ENCODE measurements at regions not wholly inside any gene's neighbourhood (a gene's known extent, or its start where the extent isn't known, plus 50 kb on each side); places are given as distances from the start of the nearest gene placed in this dataset.

- Histone ChIP-seq H4K12ac (ENCODE audit: low read depth, low read length) (no peak overlapping the region), H3K9me3 (ENCODE audit: insufficient read depth, low read depth, low read length) (peaks cover 1% of the 10 kb centered on the region)
These were observed 427.0 kb downstream of the HLX start for GRCh38 chr1:221306239-221306638.

GRCh38 chr1:221308534-221309511 lies 429.6 kb downstream of the HLX start:
- no peak overlapping the region for H4K8ac ChIP-seq (ENCODE audit: low read depth, low read length)
- no CpG with 5 or more reads among the region's 10 CpGs for WGBS (ENCODE audit: extremely low coverage, insufficient coverage, insufficient read length)
- H3K27me3 ChIP-seq (ENCODE audit: insufficient read depth, low read length), result no peaks in the 10 kb centered on the region
- no peak overlapping the region for H2BK120ac ChIP-seq (ENCODE audit: insufficient read depth, low read length, poor library complexity)
- peaks cover 0 to 2% of the 10 kb centered on the region in 2 experiments for H3K4me1 ChIP-seq (ENCODE audit: control insufficient read depth in 1 of 2, insufficient read depth in 2 of 2, low read length in 2 of 2)
- H3K27ac ChIP-seq (ENCODE audit: low read depth, low read length), result no peak overlapping the region
- no peaks in the 10 kb centered on the region for H3K79me1 ChIP-seq (ENCODE audit: low read length)
- no peak overlapping the region for H3K4me3 ChIP-seq (ENCODE audit: low read depth, low read length)
- DNase-seq, result no peak
- H3K79me2 ChIP-seq (ENCODE audit: control insufficient read depth, insufficient read depth, low read length, poor library complexity), result no peaks in the 10 kb centered on the region
- no peak overlapping the region for H2AFZ ChIP-seq (ENCODE audit: insufficient read depth, low read length, poor library complexity)
- H4K12ac ChIP-seq (ENCODE audit: low read depth, low read length), result no peak overlapping the region
- no peaks in the 10 kb centered on the region for H3K36me3 ChIP-seq (ENCODE audit: control insufficient read depth in 1 of 2, insufficient read depth in 2 of 2, low read length in 2 of 2)
- H2AK5ac ChIP-seq (ENCODE audit: low read length), result no peak overlapping the region
- no peak overlapping the region for H3K23ac ChIP-seq (ENCODE audit: low read length)
- peaks cover 1% of the 10 kb centered on the region for H3K9me3 ChIP-seq (ENCODE audit: insufficient read depth, low read depth, low read length)
- no peak overlapping the region for H2BK12ac ChIP-seq (ENCODE audit: low read length)
- H3K9ac ChIP-seq (ENCODE audit: low read length), result no peak overlapping the region
- H3K4ac ChIP-seq (ENCODE audit: low read depth, low read length), result no peak overlapping the region
- H3K4me2 ChIP-seq (ENCODE audit: low read length), result no peak overlapping the region
- H3K18ac ChIP-seq (ENCODE audit: low read length), result no peak overlapping the region
- H3K14ac ChIP-seq (ENCODE audit: low read length), result no peak overlapping the region
- no peak overlapping the region for H4K91ac ChIP-seq (ENCODE audit: low read depth, low read length)
- H2BK5ac ChIP-seq (ENCODE audit: low read depth, low read length, poor library complexity), result no peak overlapping the region

More at GRCh38 chr1:221306239-221306638, 427.0 kb downstream of the HLX start:
- Histone ChIP-seq H3K27ac (ENCODE audit: low read depth, low read length) (no peak overlapping the region), H3K23ac (ENCODE audit: low read length) (no peak overlapping the region), H3K27me3 (ENCODE audit: insufficient read depth, low read length) (no peaks in the 10 kb centered on the region), H3K18ac (ENCODE audit: low read length) (no peak overlapping the region), H2AFZ (ENCODE audit: insufficient read depth, low read length, poor library complexity) (no peak overlapping the region), H4K91ac (ENCODE audit: low read depth, low read length) (no peak overlapping the region), H2BK120ac (ENCODE audit: insufficient read depth, low read length, poor library complexity) (no peak overlapping the region), H2AK5ac (ENCODE audit: low read length) (no peak overlapping the region), H3K4ac (ENCODE audit: low read depth, low read length) (no peak overlapping the region), H3K4me2 (ENCODE audit: low read length) (no peak overlapping the region), H3K79me1 (ENCODE audit: low read length) (no peaks in the 10 kb centered on the region), H3K4me1 (ENCODE audit: control insufficient read depth in 1 of 2, insufficient read depth in 2 of 2, low read length in 2 of 2) (peaks cover 0 to 2% of the 10 kb centered on the region in 2 experiments), H3K9ac (ENCODE audit: low read length) (no peak overlapping the region), H3K79me2 (ENCODE audit: control insufficient read depth, insufficient read depth, low read length, poor library complexity) (no peaks in the 10 kb centered on the region), H3K36me3 (ENCODE audit: control insufficient read depth in 1 of 2, insufficient read depth in 2 of 2, low read length in 2 of 2) (no peaks in the 10 kb centered on the region), H3K14ac (ENCODE audit: low read length) (no peak overlapping the region), H2BK5ac (ENCODE audit: low read depth, low read length, poor library complexity) (no peak overlapping the region), H4K8ac (ENCODE audit: low read depth, low read length) (no peak overlapping the region), H2BK12ac (ENCODE audit: low read length) (no peak overlapping the region), H3K4me3 (ENCODE audit: low read depth, low read length) (no peak overlapping the region)
- no peak for DNase-seq
- WGBS (ENCODE audit: extremely low coverage, insufficient coverage, insufficient read length), result no CpG with 5 or more reads among the region's 5 CpGs

- no peak overlapping the region for H4K91ac ChIP-seq (ENCODE audit: low read depth, low read length)
- H3K18ac ChIP-seq (ENCODE audit: low read length), result no peak overlapping the region
- no peak for DNase-seq
- H3K4ac ChIP-seq (ENCODE audit: low read depth, low read length), result no peak overlapping the region
- no peak overlapping the region for H4K8ac ChIP-seq (ENCODE audit: low read depth, low read length)
- no peaks in the 10 kb centered on the region for H3K36me3 ChIP-seq (ENCODE audit: control insufficient read depth in 1 of 2, insufficient read depth in 2 of 2, low read length in 2 of 2)
- no peaks in the 10 kb centered on the region for H3K79me1 ChIP-seq (ENCODE audit: low read length)
- no peak overlapping the region for H4K12ac ChIP-seq (ENCODE audit: low read depth, low read length)
- H2AFZ ChIP-seq (ENCODE audit: insufficient read depth, low read length, poor library complexity), result no peak overlapping the region
- no peak overlapping the region for H3K9ac ChIP-seq (ENCODE audit: low read length)
- H2BK12ac ChIP-seq (ENCODE audit: low read length), result no peak overlapping the region
- no peak overlapping the region for H2BK120ac ChIP-seq (ENCODE audit: insufficient read depth, low read length, poor library complexity)
- H3K9me3 ChIP-seq (ENCODE audit: insufficient read depth, low read depth, low read length), result peaks cover 1% of the 10 kb centered on the region
- no peak overlapping the region for H3K23ac ChIP-seq (ENCODE audit: low read length)
- H3K4me2 ChIP-seq (ENCODE audit: low read length), result no peak overlapping the region
- no peak overlapping the region for H2AK5ac ChIP-seq (ENCODE audit: low read length)
- peaks cover 0 to 2% of the 10 kb centered on the region in 2 experiments for H3K4me1 ChIP-seq (ENCODE audit: control insufficient read depth in 1 of 2, insufficient read depth in 2 of 2, low read length in 2 of 2)
- H3K27ac ChIP-seq (ENCODE audit: low read depth, low read length), result no peak overlapping the region
- H2BK5ac ChIP-seq (ENCODE audit: low read depth, low read length, poor library complexity), result no peak overlapping the region
- no peaks in the 10 kb centered on the region for H3K27me3 ChIP-seq (ENCODE audit: insufficient read depth, low read length)
- H3K14ac ChIP-seq (ENCODE audit: low read length), result no peak overlapping the region
- H3K79me2 ChIP-seq (ENCODE audit: control insufficient read depth, insufficient read depth, low read length, poor library complexity), result no peaks in the 10 kb centered on the region
- no peak overlapping the region for H3K4me3 ChIP-seq (ENCODE audit: low read depth, low read length)
- WGBS (ENCODE audit: extremely low coverage, insufficient coverage, insufficient read length), result no CpG with 5 or more reads among the region's 1 CpG
These were observed 430.5 kb downstream of the HLX start for GRCh38 chr1:221309723-221310122.

- Histone ChIP-seq H3K4me3 (ENCODE audit: low read depth, low read length) (no peak overlapping the region), H3K27me3 (ENCODE audit: insufficient read depth, low read length) (no peaks in the 10 kb centered on the region), H3K4ac (ENCODE audit: low read depth, low read length) (no peak overlapping the region), H2BK5ac (ENCODE audit: low read depth, low read length, poor library complexity) (no peak overlapping the region), H4K12ac (ENCODE audit: low read depth, low read length) (no peak overlapping the region), H4K8ac (ENCODE audit: low read depth, low read length) (no peak overlapping the region), H2AFZ (ENCODE audit: insufficient read depth, low read length, poor library complexity) (no peak overlapping the region), H3K9me3 (ENCODE audit: insufficient read depth, low read depth, low read length) (peaks cover 1% of the 10 kb centered on the region), H2BK12ac (ENCODE audit: low read length) (no peak overlapping the region), H3K4me1 (ENCODE audit: control insufficient read depth in 1 of 2, insufficient read depth in 2 of 2, low read length in 2 of 2) (peaks cover 0 to 2% of the 10 kb centered on the region in 2 experiments), H2BK120ac (ENCODE audit: insufficient read depth, low read length, poor library complexity) (no peak overlapping the region), H3K27ac (ENCODE audit: low read depth, low read length) (no peak overlapping the region), H3K79me1 (ENCODE audit: low read length) (no peaks in the 10 kb centered on the region), H3K36me3 (ENCODE audit: control insufficient read depth in 1 of 2, insufficient read depth in 2 of 2, low read length in 2 of 2) (no peaks in the 10 kb centered on the region), H3K79me2 (ENCODE audit: control insufficient read depth, insufficient read depth, low read length, poor library complexity) (no peaks in the 10 kb centered on the region), H3K4me2 (ENCODE audit: low read length) (no peak overlapping the region), H3K14ac (ENCODE audit: low read length) (no peak overlapping the region), H3K18ac (ENCODE audit: low read length) (no peak overlapping the region), H4K91ac (ENCODE audit: low read depth, low read length) (no peak overlapping the region), H3K23ac (ENCODE audit: low read length) (no peak overlapping the region), H2AK5ac (ENCODE audit: low read length) (no peak overlapping the region), H3K9ac (ENCODE audit: low read length) (peak overlapping the region; percentile 19)
- DNase-seq, result no peak
- no CpG with 5 or more reads among the region's 4 CpGs for WGBS (ENCODE audit: extremely low coverage, insufficient coverage, insufficient read length)
These were observed 430.9 kb downstream of the HLX start for GRCh38 chr1:221310180-221310579.

All from trophoblast cell (in vitro differentiated cells and primary cell).